OCI-LY1 (cell line): ENCODE measurements at regions not wholly inside any gene's neighbourhood (a gene's known extent, or its start where the extent isn't known, plus 50 kb on each side); places are given as distances from the start of the nearest gene placed in this dataset.

Experiments used
- H2AFZ ChIP-seq: fragments of 200-600 bp; sonication (generic), shearing (Covaris generic); 2 replicates; pipeline ENCODE4 v1.6.0; 2014; ENCODE audit warnings: antibody characterized with exemption, mild to moderate bottlenecking, low read length
- H3F3A ChIP-seq: fragments of 200-600 bp; sonication (generic), shearing (Covaris generic); 2 replicates; pipeline ENCODE4 v1.6.0; 2014; ENCODE audit warnings: mild to moderate bottlenecking, antibody characterized with exemption, low read length, moderate library complexity; ENCODE audit not compliant: insufficient read depth
- H3K27ac ChIP-seq: fragments of 200-600 bp; sonication (generic); 2 replicates; pipeline ENCODE4 v1.5.1; 2014; ENCODE audit warnings: low read length, mixed run types, mild to moderate bottlenecking, low read depth; ENCODE audit not compliant: poor library complexity, severe bottlenecking
- H3K27me3 ChIP-seq: fragments of 200-600 bp; sonication (generic); 2 replicates; pipeline ENCODE4 v1.6.0; 2014; ENCODE audit warnings: antibody characterized with exemption, mild to moderate bottlenecking, low read length, moderate library complexity; ENCODE audit not compliant: insufficient read depth
- H3K36me3 ChIP-seq: fragments of 200-600 bp; sonication (generic); 2 replicates; pipeline ENCODE4 v1.6.1; 2014; ENCODE audit warnings: mild to moderate bottlenecking, antibody characterized with exemption, low read length, moderate library complexity, mixed read lengths; ENCODE audit not compliant: insufficient read depth
- H3K4me1 ChIP-seq: fragments of 200-600 bp; sonication (generic); 2 replicates; pipeline ENCODE4 v1.5.1; 2014; ENCODE audit warnings: mild to moderate bottlenecking, low read length, moderate library complexity; ENCODE audit not compliant: insufficient read depth, severe bottlenecking
- H3K4me2 ChIP-seq: fragments of 200-600 bp; sonication (generic), shearing (Covaris generic); 2 replicates; pipeline ENCODE4 v1.6.1; 2014; ENCODE audit warnings: low read length
- H3K4me3 ChIP-seq: fragments of 200-600 bp; sonication (generic); 2 replicates; pipeline ENCODE4 v1.5.1; 2014; ENCODE audit warnings: low read length, low read depth, mild to moderate bottlenecking, mixed read lengths; ENCODE audit not compliant: poor library complexity, severe bottlenecking
- H3K79me2 ChIP-seq: fragments of 200-600 bp; shearing (Covaris generic); 2 replicates; pipeline ENCODE4 v1.6.1; 2016; ENCODE audit warnings: mixed run types, low read length, mixed read lengths; ENCODE audit not compliant: insufficient read depth
- H3K9ac ChIP-seq: fragments of 200-600 bp; sonication (generic), shearing (Covaris generic); 2 replicates; pipeline ENCODE4 v1.6.1; 2014; ENCODE audit warnings: mild to moderate bottlenecking, low read length, mixed read lengths
- H3K9me2 ChIP-seq: fragments of 200-600 bp; sonication (generic), shearing (Covaris generic); 2 replicates; pipeline ENCODE4 v1.6.1; 2014; ENCODE audit warnings: low read depth, mild to moderate bottlenecking, low read length, mixed read lengths
- H3K9me3 ChIP-seq: fragments of 200-600 bp; shearing (Covaris generic); 2 replicates; pipeline ENCODE4 v1.6.1; 2014; ENCODE audit warnings: low read length, mixed read lengths
- H4K20me1 ChIP-seq: fragments of 200-600 bp; sonication (generic), shearing (Covaris generic); 2 replicates; pipeline ENCODE4 v1.6.0; 2016; ENCODE audit warnings: mild to moderate bottlenecking, low read length; ENCODE audit not compliant: insufficient read depth
- CTCF ChIP-seq: fragments of 200-600 bp; sonication (generic), shearing (Covaris generic); IDR thresholded peaks from 2 replicates; pipeline ENCODE4 v1.5.1; 2017; ENCODE audit warnings: mild to moderate bottlenecking, antibody characterized with exemption, low read length, moderate library complexity, mixed read lengths
- EZH2 ChIP-seq: fragments of 200-600 bp; sonication (generic), shearing (Covaris generic); IDR thresholded peaks from 2 replicates; pipeline ENCODE4 v1.8.0; 2017; ENCODE audit warnings: borderline replicate concordance, mixed run types, mild to moderate bottlenecking, antibody characterized with exemption, low read length, moderate library complexity, mixed read lengths

GRCh38 chr5:93873211-93873736 is 131.9 kb upstream of the POU5F2 start:
- Histone ChIP-seq H3K9me3 (no peaks in the 10 kb centered on the region), H3K27me3 (no peaks in the 10 kb centered on the region), H3K4me2 (no peak overlapping the region), H3K36me3 (no peaks in the 10 kb centered on the region), H3F3A (no peaks in the 10 kb centered on the region), H3K4me3 (no peak overlapping the region), H3K27ac (no peak overlapping the region), H4K20me1 (no peaks in the 10 kb centered on the region), H3K4me1 (no peaks in the 10 kb centered on the region), H3K9me2 (no peaks in the 10 kb centered on the region), H3K9ac (no peak overlapping the region), H3K79me2 (no peaks in the 10 kb centered on the region), H2AFZ (no peak overlapping the region)
- no peak for TF ChIP-seq CTCF
- TF ChIP-seq EZH2 = no peak

DNA sequence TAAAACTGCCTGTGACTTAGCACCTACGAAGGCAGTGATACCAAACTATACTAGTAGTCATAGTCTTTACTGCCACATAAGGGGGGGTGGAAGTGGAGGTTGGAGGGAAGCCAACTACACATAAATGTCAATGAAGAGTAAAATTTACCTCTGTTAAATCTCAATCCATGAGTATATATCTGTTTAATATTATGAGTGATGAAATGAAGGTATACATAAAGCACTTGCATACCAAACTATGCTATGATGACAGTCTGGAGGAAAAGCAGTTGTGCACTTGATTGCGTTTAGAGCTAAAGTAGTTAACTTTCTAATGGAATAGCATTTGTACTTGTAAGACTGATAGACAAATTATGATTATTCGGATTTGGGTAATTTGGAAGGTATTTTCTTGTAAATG is 129.2 kb upstream of the POU5F2 start:
- H3K36me3 ChIP-seq = no peaks in the 10 kb centered on the region
- no peak overlapping the region for H3K27ac ChIP-seq
- H3K9me2 ChIP-seq = no peaks in the 10 kb centered on the region
- no peak overlapping the region for H3K9ac ChIP-seq
- H2AFZ ChIP-seq = no peak overlapping the region
- no peaks in the 10 kb centered on the region for H3K9me3 ChIP-seq
- H3K4me2 ChIP-seq = no peak overlapping the region
- H3K27me3 ChIP-seq = no peaks in the 10 kb centered on the region
- no peaks in the 10 kb centered on the region for H3K79me2 ChIP-seq
- H3F3A ChIP-seq = no peaks in the 10 kb centered on the region
- H3K4me1 ChIP-seq = no peaks in the 10 kb centered on the region
- TF ChIP-seq CTCF (no peak), EZH2 (no peak)
- no peak overlapping the region for H3K4me3 ChIP-seq
- H4K20me1 ChIP-seq = no peaks in the 10 kb centered on the region

GRCh38 chr5:93868851-93869250 is 127.5 kb upstream of the POU5F2 start:
- TF ChIP-seq CTCF (no peak), EZH2 (no peak)
- H3K4me2 ChIP-seq = no peak overlapping the region
- H4K20me1 ChIP-seq = no peaks in the 10 kb centered on the region
- H3K9ac ChIP-seq = no peak overlapping the region
- no peaks in the 10 kb centered on the region for H3K4me1 ChIP-seq
- no peaks in the 10 kb centered on the region for H3K79me2 ChIP-seq
- no peaks in the 10 kb centered on the region for H3K36me3 ChIP-seq
- no peak overlapping the region for H3K4me3 ChIP-seq
- no peaks in the 10 kb centered on the region for H3F3A ChIP-seq
- no peak overlapping the region for H3K27ac ChIP-seq
- H3K9me3 ChIP-seq = no peaks in the 10 kb centered on the region
- no peaks in the 10 kb centered on the region for H3K9me2 ChIP-seq
- no peak overlapping the region for H2AFZ ChIP-seq
- H3K27me3 ChIP-seq = no peaks in the 10 kb centered on the region
